ENCODE measurements at regions not wholly inside any gene's neighbourhood (a gene's known extent, or its start where the extent isn't known, plus 50 kb on each side); places are given as distances from the start of the nearest gene placed in this dataset.

DNA sequence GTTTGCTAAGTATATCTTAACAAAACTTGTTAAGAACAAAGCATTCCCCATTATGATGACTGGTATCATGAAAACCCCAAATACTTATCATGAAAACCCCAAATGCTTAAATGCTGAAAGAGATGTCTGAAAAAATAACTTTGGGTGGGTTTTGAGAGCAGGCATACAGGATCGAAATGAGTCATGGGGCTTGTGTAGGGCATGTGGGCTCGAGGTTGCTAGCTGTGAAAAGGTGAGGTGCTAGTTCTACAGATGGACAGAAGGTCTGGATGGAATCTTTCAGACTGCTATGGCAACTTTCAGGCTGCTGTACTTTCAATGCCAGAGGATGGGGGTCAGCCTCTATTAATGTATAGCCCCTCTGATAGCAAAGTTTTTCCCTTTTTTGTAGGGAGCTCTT, 167.8 kb upstream of the MDGA2 start:
- no peak for ATAC-seq (ENCODE audit: insufficient number of reproducible peaks, low FRiP score, low read depth)
- TF ChIP-seq CTCF (IDR thresholded peaks at IDR 0.05) = no peak
- Histone ChIP-seq H3K4me1 (ENCODE audit: control insufficient read depth in 1 of 2, low read depth in 2 of 2) (no peaks in the 10 kb centered on the region), H3K36me3 (no peaks in the 10 kb centered on the region), H3K9me3 (no peaks in the 10 kb centered on the region), H3K27ac (no peak overlapping the region), H3K27me3 (replicated peaks; ENCODE audit: insufficient read depth) (no peaks in the 10 kb centered on the region), H3K4me3 (no peak overlapping the region)
- DNase-seq (ENCODE audit: low spot score) = no peak

- Histone ChIP-seq H3K4me3 (no peak overlapping the region), H3K27ac (no peak overlapping the region), H3K4me1 (ENCODE audit: control insufficient read depth in 1 of 2, low read depth in 2 of 2) (no peaks in the 10 kb centered on the region), H3K27me3 (replicated peaks; ENCODE audit: insufficient read depth) (no peaks in the 10 kb centered on the region), H3K9me3 (no peaks in the 10 kb centered on the region), H3K36me3 (no peaks in the 10 kb centered on the region)
- TF ChIP-seq CTCF (IDR thresholded peaks at IDR 0.05) = no peak
- ATAC-seq (ENCODE audit: insufficient number of reproducible peaks, low FRiP score, low read depth) (no peak), DNase-seq (ENCODE audit: low spot score) (no peak)
These were observed 157.6 kb upstream of the MDGA2 start for GRCh38 chr14:47833011-47833410.

DNA sequence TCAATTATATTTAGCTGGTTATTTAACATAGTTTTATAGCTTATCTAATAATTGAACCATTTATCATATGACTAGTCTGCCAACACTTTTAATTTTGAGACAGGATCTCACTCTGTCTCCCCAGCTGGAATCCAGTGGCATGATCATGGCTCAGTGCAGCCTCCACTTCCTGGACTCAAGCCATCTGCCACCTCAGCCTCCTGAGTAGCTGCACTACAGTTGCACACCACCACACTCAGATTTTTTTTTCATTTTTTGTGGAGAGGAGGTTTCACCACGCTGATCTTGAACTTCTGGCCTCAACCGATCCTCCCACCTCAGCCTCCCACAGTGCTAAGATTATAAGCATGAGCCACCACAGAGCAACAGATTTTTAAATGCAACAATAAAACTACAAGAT, 151.4 kb upstream of the MDGA2 start:
- no peak overlapping the region for H3K27ac ChIP-seq
- no peak for ATAC-seq (ENCODE audit: insufficient number of reproducible peaks, low FRiP score, low read depth)
- H3K9me3 ChIP-seq = no peaks in the 10 kb centered on the region
- no peak for TF ChIP-seq CTCF (IDR thresholded peaks at IDR 0.05)
- no peak overlapping the region for H3K4me3 ChIP-seq
- no peaks in the 10 kb centered on the region for H3K36me3 ChIP-seq
- DNase-seq (ENCODE audit: low spot score) = no peak
- H3K27me3 ChIP-seq (replicated peaks; ENCODE audit: insufficient read depth) = no peaks in the 10 kb centered on the region
- H3K4me1 ChIP-seq (ENCODE audit: control insufficient read depth in 1 of 2, low read depth in 2 of 2) = no peaks in the 10 kb centered on the region

DNA sequence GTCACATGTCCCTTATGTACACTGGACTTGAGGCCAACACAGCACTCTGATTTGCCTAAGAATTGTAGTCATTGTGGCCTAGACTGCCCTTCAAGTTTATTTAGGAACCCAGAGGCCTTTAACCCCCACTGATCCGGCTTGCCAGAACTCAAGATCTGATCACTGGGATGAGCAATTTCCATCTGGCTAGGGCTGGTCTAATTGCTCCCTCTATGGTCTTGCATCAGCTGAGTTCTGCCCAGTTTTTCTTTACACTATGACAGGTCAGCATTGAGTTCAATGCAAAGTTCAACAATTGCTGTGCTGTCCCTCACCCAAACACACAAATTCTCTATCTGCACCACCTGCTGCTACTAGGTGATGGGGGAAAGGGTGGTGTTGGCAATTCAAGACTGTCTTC, 146.9 kb upstream of the MDGA2 start:
- Histone ChIP-seq H3K27ac (no peak overlapping the region), H3K27me3 (replicated peaks; ENCODE audit: insufficient read depth) (no peaks in the 10 kb centered on the region), H3K36me3 (no peaks in the 10 kb centered on the region), H3K4me3 (no peak overlapping the region), H3K4me1 (ENCODE audit: control insufficient read depth in 1 of 2, low read depth in 2 of 2) (no peaks in the 10 kb centered on the region), H3K9me3 (no peaks in the 10 kb centered on the region)
- TF ChIP-seq CTCF (IDR thresholded peaks at IDR 0.05) = no peak
- ATAC-seq (ENCODE audit: insufficient number of reproducible peaks, low FRiP score, low read depth) (no peak), DNase-seq (ENCODE audit: low spot score) (no peak)

- no peaks in the 10 kb centered on the region for H3K9me3 ChIP-seq
- no peaks in the 10 kb centered on the region for H3K4me1 ChIP-seq (ENCODE audit: control insufficient read depth in 1 of 2, low read depth in 2 of 2)
- TF ChIP-seq CTCF (IDR thresholded peaks at IDR 0.05) = no peak
- no peak for DNase-seq (ENCODE audit: low spot score)
- H3K27ac ChIP-seq = no peak overlapping the region
- no peaks in the 10 kb centered on the region for H3K27me3 ChIP-seq (replicated peaks; ENCODE audit: insufficient read depth)
- H3K36me3 ChIP-seq = no peaks in the 10 kb centered on the region
- ATAC-seq (ENCODE audit: insufficient number of reproducible peaks, low FRiP score, low read depth) = no peak
- H3K4me3 ChIP-seq = no peak overlapping the region
These were observed 145.7 kb upstream of the MDGA2 start for GRCh38 chr14:47821135-47821534.
